Left cardiac atrium (tissue), 4 donors: ENCODE measurements at regions not wholly inside any gene's neighbourhood (a gene's known extent, or its start where the extent isn't known, plus 50 kb on each side); places are given as distances from the start of the nearest gene placed in this dataset.
A peak's percentile ranks its signal among the peaks of the same experiment; 100 is the strongest.
"Not testable (repeated sequence)": the region's sequence is repeated elsewhere in the genome, so short reads cannot be mapped to it uniquely, and the experiment has no call there.

ENCODE experiments used
- ATAC-seq, 2 donors: fragments of 200-7000 bp; cut with Tn5 transposase; one replicate each; pipeline ENCODE4 v1.9.1; 2020; ENCODE audit warnings: mild to moderate bottlenecking in 2 of 2, moderate library complexity in 2 of 2
- DNase-seq: peaks from one replicate; pipeline ENCODE4 v3.0.0-alpha.2; 2020
- intact Hi-C, 2 donors: fragments of 100-400 bp; cut with DNase I; formaldehyde crosslinking; loops; one replicate each; pipeline versions ENCODE4 v1.14.1 to v1.15.1; 2022 to 2023
- donor health status: DM: no; HTN: yes; CAD: no.
- donor health status: DM: no; HTN: yes; CAD: no; lungs with severe emphysema.
- donor health status: DM: yes; HTN: yes; CAD: no.
- donor health status: Dilated cardiomyopathy.

DNA sequence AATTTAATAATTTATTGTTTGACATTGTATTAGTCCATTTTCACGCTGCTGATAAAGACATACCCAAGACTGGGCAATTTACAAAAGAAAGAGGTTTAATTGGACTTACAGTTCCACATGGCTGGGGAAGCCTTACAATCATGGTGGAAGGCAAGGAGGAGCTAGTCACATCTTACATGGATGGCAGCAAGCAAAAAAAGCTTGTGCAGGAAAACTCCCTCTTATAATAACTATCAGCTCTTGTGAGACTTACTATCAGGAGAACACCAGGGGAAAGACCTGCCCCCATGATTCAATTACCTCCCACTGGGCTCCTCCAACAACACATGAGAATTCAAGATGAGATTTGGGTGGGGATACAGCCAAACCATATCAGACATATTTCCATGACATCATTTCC is 275.1 kb upstream of the KLF3 start:
- ATAC-seq, DNase-seq, intact Hi-C loops: not testable (repeated sequence)

GRCh38 chr4:38390969-38391545 is 272.9 kb upstream of the KLF3 start:
- no peak for DNase-seq
- intact Hi-C loops: no loop called here
- ATAC-seq: no peak

GRCh38 chr4:38392223-38392855 is 271.7 kb upstream of the KLF3 start:
- ATAC-seq: no peak
- DNase-seq: no peak
- intact Hi-C loops: no loop called here

- DNase-seq (no peak), ATAC-seq (peak in 1 of 2 donors; percentile 27)
- intact Hi-C loops: no loop called here
Observed at GRCh38 chr4:38396091-38396490, 267.9 kb upstream of the KLF3 start.

GRCh38 chr4:38396845-38397547 is 267.0 kb upstream of the KLF3 start:
- intact Hi-C loops: no loop called here
- no peak for DNase-seq
- ATAC-seq: peak in 1 of 2 donors; percentile 61

GRCh38 chr4:38400946-38401345 is 263.1 kb upstream of the KLF3 start:
- DNase-seq: no peak
- no peak for ATAC-seq
- intact Hi-C loops: no loop called here

GRCh38 chr4:38406243-38406642 is 257.8 kb upstream of the KLF3 start:
- ATAC-seq (no peak), DNase-seq (no peak)
- intact Hi-C loops: no loop called here

DNA sequence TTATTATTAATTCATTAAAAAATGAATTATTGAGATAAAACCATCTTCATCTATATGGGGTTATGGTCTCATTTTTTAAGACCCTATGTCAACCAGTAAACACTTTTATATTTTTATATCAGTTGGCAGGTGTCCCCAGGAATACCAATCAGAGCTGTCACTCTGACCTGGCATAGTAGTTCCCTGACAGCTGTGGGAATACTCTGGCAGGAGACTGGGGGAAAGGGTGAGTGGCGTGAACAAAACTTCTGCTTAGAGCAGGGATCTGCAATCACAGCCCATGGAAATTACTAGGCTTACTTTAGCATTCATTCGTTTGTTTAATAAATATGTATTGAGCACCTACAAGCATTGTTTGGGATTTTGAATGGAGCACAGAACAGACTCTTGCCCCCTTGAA is 254.1 kb upstream of the KLF3 start:
- intact Hi-C loops: no loop called here
- DNase-seq (no peak), ATAC-seq (no peak)

- ATAC-seq (no peak), DNase-seq (no peak)
- intact Hi-C loops: no loop called here
Observed at GRCh38 chr4:38411092-38411491, 252.9 kb upstream of the KLF3 start.

- ATAC-seq (peak; percentile 15 to 27), DNase-seq (peak; percentile 20)
- intact Hi-C loops: no loop called here
Observed at GRCh38 chr4:38411981-38412536, 251.9 kb upstream of the KLF3 start.

- intact Hi-C loops: no loop called here
- no peak for ATAC-seq
- no peak for DNase-seq
Observed at GRCh38 chr4:38413524-38414341, 250.3 kb upstream of the KLF3 start.

DNA sequence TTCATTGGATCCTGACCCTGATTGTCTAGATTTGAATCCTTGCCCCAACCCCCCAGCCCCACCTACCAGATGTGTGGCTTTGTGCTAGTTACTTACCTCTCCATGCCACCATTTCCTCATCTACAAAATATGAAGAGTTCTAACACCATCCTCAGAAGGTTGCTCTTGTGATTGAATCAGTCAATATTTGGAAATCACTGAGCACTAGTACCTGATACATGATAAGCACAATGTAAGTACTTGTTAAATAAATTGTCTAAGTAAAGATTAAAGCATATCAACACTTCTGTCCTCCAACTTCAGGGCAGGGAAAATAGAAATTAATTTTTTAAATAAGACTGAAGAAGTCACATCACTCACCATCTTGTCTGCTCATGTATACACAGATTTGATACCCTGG is 249.6 kb upstream of the KLF3 start:
- ATAC-seq (no peak), DNase-seq (no peak)
- intact Hi-C loops: no loop called here

GRCh38 chr4:38415682-38416081 is 248.3 kb upstream of the KLF3 start:
- intact Hi-C loops: no loop called here
- ATAC-seq (no peak), DNase-seq (no peak)

DNA sequence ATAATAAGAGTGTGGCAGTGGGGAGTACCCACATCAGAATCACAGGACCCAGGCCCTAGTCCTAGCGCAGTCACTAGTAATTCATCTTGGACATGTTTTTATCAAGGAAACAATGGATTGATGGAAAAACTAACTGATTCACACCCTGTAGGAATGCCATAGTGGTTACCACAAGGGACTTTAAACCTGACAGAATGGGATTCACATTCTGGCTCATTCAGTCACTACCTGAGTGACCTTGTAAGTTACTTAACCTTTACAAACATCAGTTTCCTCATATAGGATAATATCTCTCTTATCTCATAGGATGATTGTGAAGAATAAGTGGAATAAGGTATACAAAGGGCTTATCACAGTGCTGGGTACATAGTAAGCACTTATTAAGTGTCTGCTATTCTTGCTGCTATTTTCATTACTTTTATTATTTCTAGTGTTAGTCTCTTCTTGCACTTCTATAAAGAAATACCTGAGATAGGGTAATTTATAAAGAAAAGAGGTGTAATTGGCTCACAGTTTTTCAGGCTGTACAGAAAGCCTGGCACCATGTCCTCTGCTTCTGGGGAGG is 247.5 kb upstream of the KLF3 start:
- ATAC-seq (no peak), DNase-seq (no peak)
- intact Hi-C loops: no loop called here

- DNase-seq, ATAC-seq, intact Hi-C loops: not testable (repeated sequence)
Observed at GRCh38 chr4:38420254-38420653, 243.7 kb upstream of the KLF3 start.

- ATAC-seq: no peak
- no peak for DNase-seq
- intact Hi-C loops: no loop called here
Observed at GRCh38 chr4:38422850-38423249, 241.1 kb upstream of the KLF3 start.

DNA sequence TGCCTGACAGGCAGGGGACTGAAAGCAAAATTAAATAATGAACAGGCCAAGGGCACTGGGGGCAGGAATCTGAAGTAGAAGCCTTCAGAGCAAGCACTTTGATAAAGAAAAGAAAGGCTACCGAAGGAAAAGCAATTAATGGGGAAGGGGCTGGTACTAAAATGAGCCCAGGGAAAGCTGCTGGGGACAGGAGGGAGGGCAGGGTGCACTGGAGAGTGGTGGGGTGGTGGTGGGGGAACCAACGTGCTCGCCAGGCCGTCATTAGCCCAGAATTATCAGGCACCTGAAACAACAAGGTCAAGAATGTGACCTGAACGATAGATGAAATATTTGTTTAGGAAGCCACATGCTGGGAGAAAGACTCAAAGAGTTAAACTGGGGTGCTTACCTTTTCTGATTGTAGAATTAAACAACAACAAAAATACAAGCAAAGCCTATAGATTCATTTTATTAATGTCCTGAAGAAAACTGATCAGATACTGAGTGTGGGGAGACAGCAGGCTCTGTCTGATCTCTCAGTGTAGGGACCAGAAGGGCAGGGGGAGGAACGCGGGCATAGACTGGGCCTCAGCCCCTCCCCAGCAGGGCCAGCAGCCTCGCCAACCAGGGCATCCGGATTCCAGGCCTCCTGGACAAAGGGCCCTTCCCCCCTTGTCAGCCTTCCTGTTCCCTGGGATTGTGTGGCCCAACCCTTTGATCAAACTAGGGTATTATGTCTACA is 239.7 kb upstream of the KLF3 start:
- peak; percentile 12 to 46 for ATAC-seq
- DNase-seq: peak; percentile 48
- intact Hi-C loops: no loop called here

- intact Hi-C loops: no loop called here
- DNase-seq (no peak), ATAC-seq (no peak)
Observed at GRCh38 chr4:38426532-38426931, 237.5 kb upstream of the KLF3 start.

GRCh38 chr4:38430841-38431240 is 233.2 kb upstream of the KLF3 start:
- no peak for DNase-seq
- no peak for ATAC-seq
- intact Hi-C loops: no loop called here
